Fibroblast of lung (primary cell): ENCODE measurements at regions not wholly inside any gene's neighbourhood (a gene's known extent, or its start where the extent isn't known, plus 50 kb on each side); places are given as distances from the start of the nearest gene placed in this dataset.

Experiments
- DNase-seq, 2 donors: peaks; one replicate each; pipeline versions ENCODE4 v3.0.0 to v3.0.0-alpha.2; 2010; ENCODE audit warnings: low read depth in 2 of 2
- H2AFZ ChIP-seq: 2 replicates; pipeline ENCODE4 v1.5.1; 2012; ENCODE audit warnings: low read length, control low read depth, inconsistent platforms
- H3K27ac ChIP-seq: 2 replicates; pipeline ENCODE4 v1.5.1; 2011; ENCODE audit warnings: low read length, control low read depth; ENCODE audit not compliant: insufficient read depth
- H3K27me3 ChIP-seq: 2 replicates; pipeline ENCODE4 v1.5.1; 2011; ENCODE audit warnings: mild to moderate bottlenecking, low read length; ENCODE audit not compliant: control insufficient read depth, insufficient read depth
- H3K36me3 ChIP-seq: 2 replicates; pipeline ENCODE4 v1.5.1; 2011; ENCODE audit warnings: low read length; ENCODE audit not compliant: control insufficient read depth, insufficient read depth
- H3K4me1 ChIP-seq: 2 replicates; pipeline ENCODE4 v1.5.1; 2011; ENCODE audit warnings: low read length; ENCODE audit not compliant: control insufficient read depth, insufficient read depth; ENCODE audit errors: extremely low read depth
- H3K4me2 ChIP-seq: 2 replicates; pipeline ENCODE4 v1.5.1; 2011; ENCODE audit warnings: low read length, control low read depth; ENCODE audit not compliant: insufficient read depth; ENCODE audit errors: extremely low read depth
- H3K4me3 ChIP-seq, 4 experiments: fragments of 200-600 bp in 1 of 4; sonication (generic) in 1 of 4; replicated peaks in 1 of 4; 2 replicates each; pipeline ENCODE4 v1.5.1; 2011 to 2016; ENCODE audit warnings: low read length in 4 of 4, low read depth in 3 of 4, mild to moderate bottlenecking in 3 of 4, control low read depth in 2 of 4, inconsistent platforms in 1 of 4, mixed read lengths in 1 of 4; ENCODE audit not compliant: insufficient read depth in 1 of 4; ENCODE audit errors: control extremely low read depth in 1 of 4
- H3K79me2 ChIP-seq: 2 replicates; pipeline ENCODE4 v1.5.1; 2012; ENCODE audit warnings: mild to moderate bottlenecking, low read length, inconsistent platforms; ENCODE audit not compliant: control insufficient read depth, insufficient read depth
- H3K9ac ChIP-seq: 2 replicates; pipeline ENCODE4 v1.5.1; 2011; ENCODE audit warnings: mild to moderate bottlenecking, low read length, control low read depth; ENCODE audit not compliant: insufficient read depth
- H3K9me3 ChIP-seq: 2 replicates; pipeline ENCODE4 v1.5.1; 2012; ENCODE audit warnings: low read depth, low read length; ENCODE audit not compliant: control insufficient read depth, insufficient read depth
- H4K20me1 ChIP-seq: 2 replicates; pipeline ENCODE4 v1.5.1; 2011; ENCODE audit warnings: low read length; ENCODE audit not compliant: control insufficient read depth, insufficient read depth; ENCODE audit errors: extremely low read depth
- EZH2 ChIP-seq: IDR thresholded peaks from 2 replicates; pipeline ENCODE4 v1.5.1; 2012; ENCODE audit warnings: low read length, control low read depth, mild to moderate bottlenecking; ENCODE audit errors: missing control alignments
- TF ChIP-seq, protein P1 (sequence below), 2 donors: IDR thresholded peaks in 1 of 2; conservative IDR thresholded peaks in 1 of 2; 1 replicate in 1 of 2; 2 replicates in 1 of 2; pipeline ENCODE4 v1.5.1; 2011 to 2012; ENCODE audit warnings: low read length in 2 of 2, control low read depth in 1 of 2, inconsistent platforms in 1 of 2, low read depth in 1 of 2, mild to moderate bottlenecking in 1 of 2

DNA sequence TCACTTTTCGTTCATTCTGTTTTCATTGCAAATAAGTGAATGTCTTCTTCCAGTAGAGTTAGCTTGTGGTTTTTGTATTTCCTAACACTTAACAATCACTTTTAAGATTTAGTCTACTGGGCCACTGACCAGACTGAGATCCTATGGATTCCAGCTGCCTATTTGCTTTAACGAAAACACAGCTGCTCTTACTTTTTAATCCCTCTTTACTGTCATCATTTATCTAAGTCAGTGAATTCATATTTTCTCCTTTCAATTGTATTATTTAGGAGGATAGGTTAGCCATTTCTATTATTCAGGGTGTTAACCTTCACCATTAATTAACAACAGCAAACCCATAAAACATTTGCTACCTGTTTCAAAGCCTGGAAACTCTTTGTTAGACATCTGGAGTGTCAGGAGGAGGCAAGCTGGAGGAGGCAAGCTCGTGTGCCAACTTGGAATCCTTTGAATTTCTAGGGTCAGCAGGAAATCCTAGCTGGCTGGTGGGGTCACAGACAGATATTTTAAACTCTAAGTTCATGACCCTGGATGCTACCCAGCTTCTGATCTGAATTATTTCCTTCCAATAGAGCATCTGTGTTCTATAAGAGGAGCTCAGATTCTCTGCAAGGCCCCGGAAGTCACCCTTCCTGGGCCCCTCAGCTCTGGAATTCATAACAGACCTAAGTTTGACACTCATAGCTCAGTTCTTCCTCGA lies 385.3 kb downstream of the RBM43 start:
- Histone ChIP-seq H3K4me2 (no peak overlapping the region), H4K20me1 (no peaks in the 10 kb centered on the region), H3K27me3 (no peaks in the 10 kb centered on the region), H3K27ac (no peak overlapping the region), H3K4me1 (no peaks in the 10 kb centered on the region), H3K4me3 (no peak overlapping the region), H3K9me3 (no peaks in the 10 kb centered on the region), H3K79me2 (no peaks in the 10 kb centered on the region), H3K36me3 (no peaks in the 10 kb centered on the region), H2AFZ (no peak overlapping the region), H3K9ac (no peak overlapping the region)
- DNase-seq, result peak; percentile 54 to 83
- TF ChIP-seq, protein P1, sequence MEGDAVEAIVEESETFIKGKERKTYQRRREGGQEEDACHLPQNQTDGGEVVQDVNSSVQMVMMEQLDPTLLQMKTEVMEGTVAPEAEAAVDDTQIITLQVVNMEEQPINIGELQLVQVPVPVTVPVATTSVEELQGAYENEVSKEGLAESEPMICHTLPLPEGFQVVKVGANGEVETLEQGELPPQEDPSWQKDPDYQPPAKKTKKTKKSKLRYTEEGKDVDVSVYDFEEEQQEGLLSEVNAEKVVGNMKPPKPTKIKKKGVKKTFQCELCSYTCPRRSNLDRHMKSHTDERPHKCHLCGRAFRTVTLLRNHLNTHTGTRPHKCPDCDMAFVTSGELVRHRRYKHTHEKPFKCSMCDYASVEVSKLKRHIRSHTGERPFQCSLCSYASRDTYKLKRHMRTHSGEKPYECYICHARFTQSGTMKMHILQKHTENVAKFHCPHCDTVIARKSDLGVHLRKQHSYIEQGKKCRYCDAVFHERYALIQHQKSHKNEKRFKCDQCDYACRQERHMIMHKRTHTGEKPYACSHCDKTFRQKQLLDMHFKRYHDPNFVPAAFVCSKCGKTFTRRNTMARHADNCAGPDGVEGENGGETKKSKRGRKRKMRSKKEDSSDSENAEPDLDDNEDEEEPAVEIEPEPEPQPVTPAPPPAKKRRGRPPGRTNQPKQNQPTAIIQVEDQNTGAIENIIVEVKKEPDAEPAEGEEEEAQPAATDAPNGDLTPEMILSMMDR (conservative IDR thresholded peaks at IDR 0.05 in 1 of 2, IDR thresholded peaks at IDR 0.05 in 1 of 2; ENCODE audit: low read depth in 1 of 2, low read length in 2 of 2), result no peak
- no peak for TF ChIP-seq EZH2

DNA sequence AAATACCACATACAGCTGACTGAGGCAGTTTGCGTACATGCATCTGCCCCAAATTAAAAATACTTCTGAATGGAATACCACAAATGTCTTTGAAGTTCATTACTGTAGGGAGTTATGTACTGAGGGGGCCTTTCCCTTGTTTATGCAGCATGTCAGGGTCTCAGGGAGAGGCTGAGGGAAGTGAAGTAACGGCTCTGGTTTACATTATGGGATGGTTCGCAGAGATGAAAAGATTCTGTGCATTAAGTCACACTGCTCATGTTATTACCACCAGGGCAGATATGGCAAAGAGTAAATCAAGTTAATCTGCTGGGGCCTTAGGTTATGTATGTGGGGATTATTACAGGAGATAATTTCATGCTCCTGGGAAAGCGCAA lies 385.9 kb upstream of the RND3 start:
- no peaks in the 10 kb centered on the region for H3K9me3 ChIP-seq
- H3K4me2 ChIP-seq, result peak overlapping the region; percentile 7
- H3K27ac ChIP-seq, result no peak overlapping the region
- no peaks in the 10 kb centered on the region for H3K4me1 ChIP-seq
- TF ChIP-seq, protein P1 (conservative IDR thresholded peaks at IDR 0.05 in 1 of 2, IDR thresholded peaks at IDR 0.05 in 1 of 2; ENCODE audit: low read depth in 1 of 2, low read length in 2 of 2), result no peak
- no peak for TF ChIP-seq EZH2
- no peaks in the 10 kb centered on the region for H4K20me1 ChIP-seq
- H3K36me3 ChIP-seq, result no peaks in the 10 kb centered on the region
- H3K79me2 ChIP-seq, result no peaks in the 10 kb centered on the region
- H3K9ac ChIP-seq, result no peak overlapping the region
- DNase-seq, result no peak
- H3K4me3 ChIP-seq, result no peak overlapping the region
- no peak overlapping the region for H2AFZ ChIP-seq
- no peaks in the 10 kb centered on the region for H3K27me3 ChIP-seq

DNA sequence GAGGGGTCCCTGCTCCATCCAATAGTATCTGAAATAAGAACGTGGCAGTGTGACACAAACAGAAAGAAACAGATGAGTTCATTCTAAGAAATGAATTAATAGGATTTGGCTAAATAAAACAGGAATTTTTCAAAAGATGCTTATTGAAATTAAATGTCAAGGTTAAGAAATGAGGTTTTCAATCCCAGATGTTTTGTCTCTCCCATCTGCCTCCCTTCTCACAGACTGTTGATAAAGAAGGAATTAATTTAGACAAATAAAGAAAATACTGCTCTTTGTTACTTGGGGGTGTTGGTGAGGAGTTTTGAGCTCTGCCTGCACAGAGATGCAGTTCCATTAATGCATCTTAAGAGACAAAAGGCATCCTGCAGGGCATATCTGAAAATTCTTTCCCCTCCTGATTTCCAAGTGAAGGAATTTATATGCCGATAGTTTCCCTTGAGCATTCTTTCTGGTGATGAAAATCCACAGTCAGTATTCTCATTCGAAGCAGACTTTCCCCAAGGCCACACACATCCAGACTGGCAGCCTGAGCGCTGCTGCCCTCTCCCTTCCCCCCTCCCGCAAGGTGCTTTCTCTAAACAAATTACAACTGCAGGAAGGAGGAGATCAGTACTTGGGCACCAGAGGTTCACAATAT lies 385.4 kb upstream of the RND3 start:
- no peaks in the 10 kb centered on the region for H3K27me3 ChIP-seq
- H3K79me2 ChIP-seq, result no peaks in the 10 kb centered on the region
- H3K27ac ChIP-seq, result no peak overlapping the region
- peak in 1 of 2 donors; percentile 47 for DNase-seq
- no peaks in the 10 kb centered on the region for H3K9me3 ChIP-seq
- TF ChIP-seq, protein P1 (conservative IDR thresholded peaks at IDR 0.05 in 1 of 2, IDR thresholded peaks at IDR 0.05 in 1 of 2; ENCODE audit: low read depth in 1 of 2, low read length in 2 of 2), result peak in 1 of 2 donors; percentile 6
- TF ChIP-seq EZH2, result no peak
- no peak overlapping the region for H2AFZ ChIP-seq
- no peaks in the 10 kb centered on the region for H4K20me1 ChIP-seq
- no peak overlapping the region for H3K4me3 ChIP-seq
- H3K36me3 ChIP-seq, result no peaks in the 10 kb centered on the region
- peak overlapping the region; percentile 7 for H3K4me2 ChIP-seq
- H3K4me1 ChIP-seq, result no peaks in the 10 kb centered on the region
- no peak overlapping the region for H3K9ac ChIP-seq
